Keratinocyte (primary cell): ENCODE measurements at regions not wholly inside any gene's neighbourhood (a gene's known extent, or its start where the extent isn't known, plus 50 kb on each side); places are given as distances from the start of the nearest gene placed in this dataset.

Experiments used
- DNase-seq: peaks from one replicate; pipeline ENCODE4 v3.0.0-alpha.2; 2011; ENCODE audit warnings: low read depth, missing footprints, low spot score
- FAIRE-seq: peaks from 2 replicates; lab custom pipeline; 2011; peaks lifted over from hg19 to GRCh38; lab: Jason Lieb, UNC
- H2AFZ ChIP-seq: 2 replicates; pipeline ENCODE4 v1.6.0; 2012; ENCODE audit warnings: low read length, control low read depth, inconsistent platforms; ENCODE audit not compliant: control insufficient read depth
- H3K27ac ChIP-seq: 2 replicates; pipeline ENCODE4 v1.5.1; 2011; ENCODE audit warnings: low read length; ENCODE audit not compliant: control insufficient read depth, insufficient read depth
- H3K27me3 ChIP-seq: 3 replicates; pipeline ENCODE4 v1.6.0; 2011; ENCODE audit warnings: low read length; ENCODE audit not compliant: control insufficient read depth, insufficient read depth; ENCODE audit errors: extremely low read depth
- H3K36me3 ChIP-seq, 2 experiments: 2 replicates in 1 of 2; 3 replicates in 1 of 2; pipeline ENCODE4 v1.5.1; 2011; ENCODE audit warnings: low read length in 2 of 2, mild to moderate bottlenecking in 1 of 2; ENCODE audit not compliant: control insufficient read depth in 2 of 2, insufficient read depth in 2 of 2; ENCODE audit errors: extremely low read depth in 1 of 2
- H3K4me1 ChIP-seq: 3 replicates; pipeline ENCODE4 v1.5.1; 2011; ENCODE audit warnings: low read length; ENCODE audit not compliant: control insufficient read depth, insufficient read depth; ENCODE audit errors: extremely low read depth
- H3K4me2 ChIP-seq: 3 replicates; pipeline ENCODE4 v1.6.0; 2011; ENCODE audit warnings: low read depth, low read length; ENCODE audit not compliant: control insufficient read depth, insufficient read depth; ENCODE audit errors: extremely low read depth
- H3K4me3 ChIP-seq, 3 experiments: fragments of 200-600 bp in 1 of 3; sonication (generic) in 1 of 3; 2 replicates in 2 of 3; 3 replicates in 1 of 3; pipeline ENCODE4 v1.5.1; 2011 to 2016; ENCODE audit warnings: low read length in 3 of 3, mild to moderate bottlenecking in 3 of 3, control low read depth in 2 of 3, inconsistent platforms in 1 of 3, low read depth in 1 of 3, mixed read lengths in 1 of 3, mixed run types in 1 of 3, moderate library complexity in 1 of 3; ENCODE audit not compliant: control insufficient read depth in 2 of 3, insufficient read depth in 2 of 3; ENCODE audit errors: extremely low read depth in 1 of 3
- H3K79me2 ChIP-seq: 2 replicates; pipeline ENCODE4 v1.6.0; 2012; ENCODE audit warnings: low read length; ENCODE audit not compliant: control insufficient read depth, insufficient read depth
- H3K9ac ChIP-seq: 3 replicates; pipeline ENCODE4 v1.6.0; 2011; ENCODE audit warnings: low read length; ENCODE audit not compliant: control insufficient read depth, insufficient read depth; ENCODE audit errors: extremely low read depth
- H3K9me1 ChIP-seq: 3 replicates; pipeline ENCODE4 v1.6.0; 2011; ENCODE audit warnings: low read length; ENCODE audit not compliant: control insufficient read depth, insufficient read depth; ENCODE audit errors: extremely low read depth
- H3K9me3 ChIP-seq: 2 replicates; pipeline ENCODE4 v1.5.1; 2012; ENCODE audit warnings: low read depth, low read length; ENCODE audit not compliant: control insufficient read depth
- H4K20me1 ChIP-seq: 3 replicates; pipeline ENCODE4 v1.6.0; 2011; ENCODE audit warnings: low read length; ENCODE audit not compliant: control insufficient read depth, insufficient read depth; ENCODE audit errors: extremely low read depth
- EZH2 ChIP-seq: IDR thresholded peaks from one replicate; pipeline ENCODE4 v1.6.1; 2012; ENCODE audit warnings: inconsistent platforms, mild to moderate bottlenecking, low read length, moderate library complexity
- dilution Hi-C: fragments of 300-500 bp; cut with MboI; formaldehyde crosslinking; loops from one replicate; pipeline ENCODE4 v1.7.0; 2020; ENCODE audit warnings: low sequenced_read_pairs; ENCODE audit not compliant: extremely low pct_ligation_motif_present
- TF ChIP-seq, protein P1 (sequence below), 3 experiments: IDR thresholded peaks in 1 of 3; conservative IDR thresholded peaks in 1 of 3; optimal IDR thresholded peaks in 1 of 3; 2 replicates in 2 of 3; 3 replicates in 1 of 3; pipeline versions ENCODE3 to v1.5.1; 2011; ENCODE audit warnings: low read length in 3 of 3, mild to moderate bottlenecking in 3 of 3, moderate library complexity in 2 of 3, control low read depth in 1 of 3, inconsistent platforms in 1 of 3; ENCODE audit not compliant: insufficient read depth in 2 of 3; ENCODE audit errors: extremely low read depth in 1 of 3

DNA sequence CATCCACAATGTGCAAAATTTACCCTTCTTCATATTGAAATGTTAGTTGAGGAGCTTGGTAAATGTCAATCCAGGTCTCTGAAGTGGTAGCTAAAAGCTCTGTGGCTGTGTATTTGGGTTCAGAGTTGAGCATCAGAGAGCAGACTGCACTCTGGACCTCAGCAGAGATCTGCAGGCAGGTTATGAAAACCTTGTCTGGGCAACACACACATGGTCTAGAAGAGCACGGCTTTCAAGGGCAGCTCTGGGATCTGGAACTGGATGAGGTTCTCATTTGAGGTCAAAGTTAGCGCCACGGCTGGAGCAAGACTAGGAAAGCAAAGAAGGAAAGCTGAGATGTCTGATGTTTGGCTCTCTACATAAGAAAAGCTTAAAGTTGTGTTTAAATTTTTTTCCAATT, 243.0 kb downstream of the SH3BP4 start:
- dilution Hi-C loops, result no loop called here
- Histone ChIP-seq H3K36me3 (no peaks in the 10 kb centered on the region), H3K4me1 (no peaks in the 10 kb centered on the region), H3K4me2 (no peak overlapping the region), H3K4me3 (no peak overlapping the region), H3K27ac (no peak overlapping the region), H3K9me1 (no peaks in the 10 kb centered on the region), H3K79me2 (no peaks in the 10 kb centered on the region), H2AFZ (no peak overlapping the region), H4K20me1 (no peaks in the 10 kb centered on the region), H3K9me3 (no peaks in the 10 kb centered on the region), H3K9ac (no peak overlapping the region), H3K27me3 (peaks cover 22% of the 10 kb centered on the region)
- DNase-seq, result no peak
- no peak for FAIRE-seq
- TF ChIP-seq EZH2, result no peak
- TF ChIP-seq, protein P1, sequence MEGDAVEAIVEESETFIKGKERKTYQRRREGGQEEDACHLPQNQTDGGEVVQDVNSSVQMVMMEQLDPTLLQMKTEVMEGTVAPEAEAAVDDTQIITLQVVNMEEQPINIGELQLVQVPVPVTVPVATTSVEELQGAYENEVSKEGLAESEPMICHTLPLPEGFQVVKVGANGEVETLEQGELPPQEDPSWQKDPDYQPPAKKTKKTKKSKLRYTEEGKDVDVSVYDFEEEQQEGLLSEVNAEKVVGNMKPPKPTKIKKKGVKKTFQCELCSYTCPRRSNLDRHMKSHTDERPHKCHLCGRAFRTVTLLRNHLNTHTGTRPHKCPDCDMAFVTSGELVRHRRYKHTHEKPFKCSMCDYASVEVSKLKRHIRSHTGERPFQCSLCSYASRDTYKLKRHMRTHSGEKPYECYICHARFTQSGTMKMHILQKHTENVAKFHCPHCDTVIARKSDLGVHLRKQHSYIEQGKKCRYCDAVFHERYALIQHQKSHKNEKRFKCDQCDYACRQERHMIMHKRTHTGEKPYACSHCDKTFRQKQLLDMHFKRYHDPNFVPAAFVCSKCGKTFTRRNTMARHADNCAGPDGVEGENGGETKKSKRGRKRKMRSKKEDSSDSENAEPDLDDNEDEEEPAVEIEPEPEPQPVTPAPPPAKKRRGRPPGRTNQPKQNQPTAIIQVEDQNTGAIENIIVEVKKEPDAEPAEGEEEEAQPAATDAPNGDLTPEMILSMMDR (optimal IDR thresholded peaks at IDR 0.05 in 1 of 3, IDR thresholded peaks at IDR 0.05 in 1 of 3, conservative IDR thresholded peaks at IDR 0.05 in 1 of 3; ENCODE audit: extremely low read depth in 1 of 3, insufficient read depth in 2 of 3, low read length in 3 of 3), result no peak

DNA sequence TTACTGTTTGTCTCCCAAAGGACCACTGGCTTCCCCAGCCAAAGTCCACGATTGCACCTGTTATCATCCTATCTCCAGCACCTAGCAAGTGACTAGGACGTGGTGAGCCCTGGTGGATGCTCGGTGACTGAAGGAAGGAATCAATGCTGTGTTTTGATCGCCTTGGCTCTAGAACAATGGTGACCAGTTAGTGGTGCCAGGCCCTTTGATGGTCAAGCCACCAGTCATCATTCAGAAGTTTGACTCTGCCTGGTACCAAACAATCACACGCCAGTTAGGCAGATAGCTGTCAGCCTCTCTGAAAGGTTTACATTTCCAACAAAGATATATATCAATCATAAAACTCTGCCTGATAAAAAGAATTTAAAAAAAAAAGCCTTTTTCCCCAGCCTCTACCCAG, 244.1 kb downstream of the SH3BP4 start:
- FAIRE-seq, result no peak
- dilution Hi-C loops, result no loop called here

More for the DNA sequence above, 244.1 kb downstream of the SH3BP4 start:
- no peaks in the 10 kb centered on the region for H3K9me1 ChIP-seq
- no peaks in the 10 kb centered on the region for H3K79me2 ChIP-seq
- no peaks in the 10 kb centered on the region for H3K4me1 ChIP-seq
- no peak overlapping the region for H3K4me3 ChIP-seq
- H3K9me3 ChIP-seq, result no peaks in the 10 kb centered on the region
- no peaks in the 10 kb centered on the region for H4K20me1 ChIP-seq
- no peak for DNase-seq
- no peak overlapping the region for H2AFZ ChIP-seq
- H3K27me3 ChIP-seq, result peaks cover 14% of the 10 kb centered on the region
- no peak for TF ChIP-seq EZH2
- TF ChIP-seq, protein P1 (optimal IDR thresholded peaks at IDR 0.05 in 1 of 3, IDR thresholded peaks at IDR 0.05 in 1 of 3, conservative IDR thresholded peaks at IDR 0.05 in 1 of 3; ENCODE audit: extremely low read depth in 1 of 3, insufficient read depth in 2 of 3, low read length in 3 of 3), result no peak
- H3K36me3 ChIP-seq, result no peaks in the 10 kb centered on the region
- no peak overlapping the region for H3K9ac ChIP-seq
- H3K27ac ChIP-seq, result no peak overlapping the region
- H3K4me2 ChIP-seq, result no peak overlapping the region
